ENCODE measurements at regions not wholly inside any gene's neighbourhood (a gene's known extent, or its start where the extent isn't known, plus 50 kb on each side); places are given as distances from the start of the nearest gene placed in this dataset.

- TF ChIP-seq CTCF (IDR thresholded peaks at IDR 0.05) (no peak), POLR2A (IDR thresholded peaks at IDR 0.05) (no peak)
Measured at GRCh38 chr9:96178153-96178552, 123.8 kb downstream of the HSD17B3 start.
